Mesothelial cell of epicardium (in vitro differentiated cells): ENCODE measurements at regions not wholly inside any gene's neighbourhood (a gene's known extent, or its start where the extent isn't known, plus 50 kb on each side); places are given as distances from the start of the nearest gene placed in this dataset.
A peak's percentile ranks its signal among the peaks of the same experiment; 100 is the strongest.
"Not testable (repeated sequence)": the region's sequence is repeated elsewhere in the genome, so short reads cannot be mapped to it uniquely, and the experiment has no call there.

Experiments
- DNase-seq, 2 experiments: peaks; one replicate each; pipeline ENCODE4 v3.0.0; 2021; ENCODE audit warnings: low spot score in 2 of 2; ENCODE audit not compliant: unreplicated experiment in 2 of 2
- H3K27ac Mint-ChIP-seq: 2 replicates; pipeline ENCODE4 v1.8.0; 2021; ENCODE audit warnings: mixed read lengths
- H3K27me3 Mint-ChIP-seq: 2 replicates; pipeline ENCODE4 v1.8.0; 2021; ENCODE audit warnings: low read depth, mixed read lengths
- H3K36me3 Mint-ChIP-seq: 2 replicates; pipeline ENCODE4 v1.8.0; 2021; ENCODE audit warnings: mixed read lengths
- H3K4me1 Mint-ChIP-seq: 2 replicates; pipeline ENCODE4 v1.8.0; 2021; ENCODE audit warnings: mixed read lengths
- H3K4me3 Mint-ChIP-seq: 2 replicates; pipeline ENCODE4 v1.8.0; 2021; ENCODE audit warnings: mild to moderate bottlenecking, moderate library complexity, mixed read lengths
- H3K9me3 Mint-ChIP-seq: 2 replicates; pipeline ENCODE4 v1.8.0; 2021; ENCODE audit warnings: mixed read lengths
- CTCF ChIP-seq: fragments of 200-600 bp; sonication (generic); IDR thresholded peaks from one replicate; pipeline ENCODE4 v1.5.0; 2021; ENCODE audit warnings: antibody characterized with exemption; ENCODE audit not compliant: unreplicated experiment

DNA sequence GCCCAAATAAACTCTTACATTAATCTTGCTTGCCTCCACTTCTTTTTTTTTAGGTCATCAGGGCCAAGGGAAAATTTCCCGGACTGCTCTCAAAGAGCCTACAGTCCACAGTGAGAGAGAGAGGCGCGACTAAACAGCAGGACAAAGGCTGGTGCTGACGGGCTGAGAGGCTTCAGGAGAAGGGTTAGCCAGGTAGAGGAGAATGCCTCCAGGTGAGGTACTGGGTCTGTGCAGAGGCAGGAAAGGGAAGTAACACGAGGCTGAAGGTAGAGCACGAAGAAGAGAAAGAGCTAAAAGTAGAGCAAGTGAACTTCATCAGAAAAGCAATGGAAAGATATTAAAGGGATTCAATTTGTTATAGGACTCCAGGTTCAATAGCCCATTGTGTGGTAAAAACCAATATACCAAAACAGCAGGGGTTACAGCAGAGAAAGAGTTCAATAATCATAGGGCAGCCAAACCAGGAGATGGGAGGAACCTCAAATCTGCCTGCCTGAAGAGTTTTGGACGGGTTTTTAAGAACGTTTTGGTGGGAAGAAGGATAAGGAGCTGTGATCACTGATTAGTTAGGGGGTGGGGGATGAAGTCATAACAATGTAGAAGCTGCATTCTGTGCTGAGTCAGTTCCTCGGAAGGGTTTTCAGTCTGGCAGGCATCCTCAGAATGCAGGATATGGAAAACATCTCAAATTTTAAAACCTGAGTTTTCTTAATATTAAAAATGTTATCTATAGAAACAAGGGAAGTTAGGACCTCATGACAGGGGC is 171.5 kb downstream of the AKR1D1 start:
- TF ChIP-seq CTCF = no peak
- Mint-ChIP-seq H3K36me3 (peaks cover 6% of the 10 kb centered on the region), H3K27ac (peak overlapping the region; percentile 97), H3K27me3 (no peaks in the 10 kb centered on the region), H3K4me1 (peaks cover 45% of the 10 kb centered on the region), H3K9me3 (peaks cover 9% of the 10 kb centered on the region), H3K4me3 (no peak overlapping the region)
- no peak for DNase-seq

DNA sequence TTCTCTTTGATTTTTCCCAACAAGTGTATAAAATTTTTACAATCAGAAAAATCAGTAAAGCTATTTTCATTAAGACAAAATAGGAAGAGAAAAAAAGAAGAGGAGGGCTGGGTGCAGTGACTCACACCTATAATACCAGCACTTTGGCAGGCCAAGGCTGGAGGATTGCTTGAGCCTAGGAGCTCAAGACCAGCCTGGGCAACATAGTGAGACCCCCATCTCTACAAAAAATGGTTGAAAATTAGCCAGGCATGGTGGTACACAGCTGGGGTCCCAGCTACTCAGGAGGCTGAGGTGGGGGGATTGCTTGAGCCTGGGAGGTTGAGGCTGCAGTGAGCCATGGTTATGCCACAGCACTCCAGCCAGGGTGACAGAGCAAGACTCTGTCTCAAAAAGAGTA is 172.3 kb downstream of the AKR1D1 start:
- H3K9me3 Mint-ChIP-seq = peaks cover 17% of the 10 kb centered on the region
- H3K36me3 Mint-ChIP-seq = peaks cover 6% of the 10 kb centered on the region
- H3K4me1 Mint-ChIP-seq = peaks cover 40% of the 10 kb centered on the region
- no peak for DNase-seq
- no peak for TF ChIP-seq CTCF
- no peak overlapping the region for H3K4me3 Mint-ChIP-seq
- H3K27me3 Mint-ChIP-seq = no peaks in the 10 kb centered on the region
- no peak overlapping the region for H3K27ac Mint-ChIP-seq

- H3K9me3 Mint-ChIP-seq = peaks cover 22% of the 10 kb centered on the region
- H3K27ac Mint-ChIP-seq = no peak overlapping the region
- peaks cover 30% of the 10 kb centered on the region for H3K4me1 Mint-ChIP-seq
These were observed 173.7 kb downstream of the AKR1D1 start for GRCh38 chr7:138249975-138250374.

DNA sequence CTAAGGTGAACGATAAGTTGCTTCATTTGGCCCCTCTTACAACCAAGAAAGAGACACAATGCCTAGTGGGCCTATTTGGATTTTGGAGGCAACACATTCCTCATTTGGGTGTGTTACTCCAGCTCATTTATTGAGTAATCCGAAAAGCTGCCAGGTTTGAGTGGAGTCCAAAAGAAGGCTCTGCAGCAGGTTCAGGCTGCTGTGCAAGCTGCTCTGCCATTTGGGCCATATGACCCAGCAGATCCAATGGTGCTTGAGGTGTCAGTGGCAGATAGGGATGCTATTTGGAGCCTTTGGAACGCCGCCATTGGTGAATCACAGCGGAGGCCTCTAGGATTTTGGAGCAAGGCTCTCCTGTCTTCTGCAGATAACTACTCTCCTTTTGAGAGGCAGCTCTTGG is 176.4 kb downstream of the AKR1D1 start:
- H3K27ac Mint-ChIP-seq, H3K36me3 Mint-ChIP-seq, H3K27me3 Mint-ChIP-seq, DNase-seq, H3K4me1 Mint-ChIP-seq, H3K4me3 Mint-ChIP-seq: not testable (repeated sequence)
- H3K9me3 Mint-ChIP-seq = peaks cover 28% of the 10 kb centered on the region

More at GRCh38 chr7:138249975-138250374, 173.7 kb downstream of the AKR1D1 start:
- no peaks in the 10 kb centered on the region for H3K27me3 Mint-ChIP-seq
- peaks cover 6% of the 10 kb centered on the region for H3K36me3 Mint-ChIP-seq
- no peak overlapping the region for H3K4me3 Mint-ChIP-seq
- no peak for TF ChIP-seq CTCF
- no peak for DNase-seq

GRCh38 chr7:138254444-138254843 is 178.2 kb downstream of the AKR1D1 start:
- no peak overlapping the region for H3K4me3 Mint-ChIP-seq
- H3K36me3 Mint-ChIP-seq = peaks cover 5% of the 10 kb centered on the region
- peaks cover 24% of the 10 kb centered on the region for H3K9me3 Mint-ChIP-seq
- no peak for DNase-seq
- H3K27me3 Mint-ChIP-seq = no peaks in the 10 kb centered on the region
- H3K4me1 Mint-ChIP-seq = peaks cover 17% of the 10 kb centered on the region
- TF ChIP-seq CTCF = no peak
- no peak overlapping the region for H3K27ac Mint-ChIP-seq

DNA sequence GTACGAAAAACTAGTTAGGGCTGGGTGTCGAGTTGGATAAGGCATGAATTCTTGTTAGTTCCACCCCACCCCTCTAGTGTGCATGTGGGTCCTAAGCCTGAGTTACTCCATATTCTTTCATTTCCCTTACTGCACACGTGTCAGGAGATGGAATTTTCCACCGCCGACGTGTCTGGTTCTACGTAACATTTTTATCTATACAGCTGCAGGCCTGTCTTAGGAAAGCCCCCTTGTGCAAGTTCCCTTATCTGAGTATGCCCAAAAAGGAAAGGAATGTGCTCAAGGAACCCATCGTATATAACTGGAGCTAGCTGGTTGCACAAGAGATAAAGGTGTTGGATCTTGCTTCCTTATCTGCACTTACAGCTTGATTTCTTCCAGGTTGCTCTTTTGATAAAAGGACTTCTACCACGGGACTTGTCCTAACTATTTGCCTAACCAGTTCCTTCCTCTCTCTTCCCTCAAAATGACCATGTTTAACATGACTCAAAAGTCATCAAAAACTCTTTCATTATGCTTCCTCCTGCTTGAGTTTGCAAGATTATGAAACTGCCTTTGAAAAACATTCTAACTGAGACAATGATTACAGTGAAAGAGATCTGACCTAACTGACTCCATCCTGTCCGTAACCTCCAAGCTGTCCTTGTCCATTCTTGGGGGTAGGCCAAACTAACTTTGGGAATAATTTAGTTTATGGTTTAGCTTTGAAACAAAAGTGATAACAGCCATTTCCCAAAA is 181.4 kb downstream of the AKR1D1 start:
- Mint-ChIP-seq H3K9me3 (peaks cover 27% of the 10 kb centered on the region), H3K27ac (peak overlapping the region; percentile 91), H3K27me3 (no peaks in the 10 kb centered on the region), H3K4me3 (no peak overlapping the region), H3K4me1 (peaks cover 25% of the 10 kb centered on the region), H3K36me3 (peaks cover 5% of the 10 kb centered on the region)
- DNase-seq = peak in 1 of 2 experiments; percentile 53
- TF ChIP-seq CTCF = no peak
